AG08395 (cell line): ENCODE measurements at regions not wholly inside any gene's neighbourhood (a gene's known extent, or its start where the extent isn't known, plus 50 kb on each side); places are given as distances from the start of the nearest gene placed in this dataset.
A peak's percentile ranks its signal among the peaks of the same experiment; 100 is the strongest.
"Not testable (repeated sequence)": the region's sequence is repeated elsewhere in the genome, so short reads cannot be mapped to it uniquely, and the experiment has no call there.

Source experiments
- DNase-seq: peaks from one replicate; pipeline ENCODE4 v3.0.0; 2012; ENCODE audit warnings: mixed read lengths, low spot score

DNA sequence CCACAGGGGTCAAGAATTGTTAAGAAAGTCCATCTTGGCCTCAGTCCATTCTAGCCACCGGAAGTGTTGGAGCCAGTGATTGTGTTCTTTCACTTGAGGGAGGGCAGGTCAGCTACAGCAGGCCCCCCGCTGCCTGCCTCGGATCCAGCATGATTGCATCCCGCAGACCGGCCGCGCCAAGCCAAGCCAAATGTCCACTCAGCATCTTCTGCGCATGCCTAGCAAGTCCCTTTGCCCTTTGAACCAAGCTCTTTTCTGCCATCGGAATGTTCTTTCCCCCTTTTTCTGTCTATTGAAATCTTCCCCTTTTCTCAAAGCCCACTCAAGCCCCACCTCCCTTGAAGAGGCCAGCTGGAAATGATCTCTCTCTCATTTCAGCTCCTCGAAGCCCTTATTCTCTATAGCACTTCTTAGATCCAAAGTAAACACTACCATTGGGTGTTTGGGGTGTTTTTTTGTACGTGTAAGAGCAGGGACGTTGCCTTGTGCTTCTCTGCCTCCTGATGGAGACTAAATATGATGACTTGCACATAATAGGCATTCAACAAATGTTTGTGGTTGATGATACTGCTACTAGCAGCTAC is 147.8 kb upstream of the BCOR start:
- no peak for DNase-seq

DNA sequence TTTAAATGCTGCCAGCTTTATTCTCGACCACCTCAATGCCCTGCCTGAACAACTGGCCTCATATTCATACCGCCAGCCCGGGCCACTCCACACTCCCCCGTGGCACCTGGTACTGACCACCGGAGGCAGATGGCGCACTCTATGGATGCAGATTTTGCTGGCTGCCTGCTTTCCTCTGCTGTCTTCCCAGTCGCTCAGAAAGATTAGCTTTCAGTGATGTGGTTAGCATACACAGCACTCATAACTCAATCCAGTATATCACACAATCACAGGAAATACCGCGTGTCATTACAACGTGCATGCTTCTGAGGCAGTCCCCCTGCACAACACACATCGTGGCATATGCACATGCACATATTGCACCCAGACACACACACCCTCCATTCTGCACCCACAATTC is 147.2 kb upstream of the BCOR start:
- DNase-seq, result no peak

DNA sequence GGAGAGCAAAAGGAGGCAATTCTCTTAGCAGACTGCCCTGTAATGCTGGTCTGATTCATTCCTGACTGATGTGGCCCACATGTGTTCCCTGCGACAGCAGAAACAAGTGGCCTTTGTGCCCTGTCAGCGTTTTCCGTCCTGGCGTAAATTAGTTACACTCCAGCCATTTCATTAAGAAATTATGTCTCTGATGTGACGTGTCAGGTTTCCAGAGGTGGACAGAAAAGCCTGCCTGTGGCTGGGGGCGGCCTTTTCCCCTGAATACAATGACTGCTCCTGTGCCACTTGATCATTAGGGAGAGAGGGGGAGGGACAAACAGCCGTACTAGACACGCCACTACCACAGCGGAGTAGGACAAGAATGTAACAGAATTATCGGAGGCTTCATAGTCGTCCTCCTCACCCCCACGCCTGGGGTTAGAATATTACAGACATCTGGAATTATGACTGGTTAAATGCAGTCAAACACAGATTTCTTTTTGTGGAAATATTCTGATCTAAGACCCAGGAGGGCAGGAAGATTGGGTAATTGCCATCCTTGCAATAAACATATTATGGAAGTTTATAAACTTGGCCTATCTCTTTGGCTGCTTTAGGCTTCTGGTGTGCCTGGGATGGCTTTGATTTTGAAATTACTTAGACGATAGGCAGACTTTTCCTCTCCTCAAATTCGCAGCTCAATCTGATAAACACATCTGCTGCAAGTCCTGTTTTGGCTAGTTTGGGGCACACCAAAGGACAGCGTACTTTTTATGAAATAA is 146.2 kb upstream of the BCOR start:
- peak; percentile 20 for DNase-seq

DNA sequence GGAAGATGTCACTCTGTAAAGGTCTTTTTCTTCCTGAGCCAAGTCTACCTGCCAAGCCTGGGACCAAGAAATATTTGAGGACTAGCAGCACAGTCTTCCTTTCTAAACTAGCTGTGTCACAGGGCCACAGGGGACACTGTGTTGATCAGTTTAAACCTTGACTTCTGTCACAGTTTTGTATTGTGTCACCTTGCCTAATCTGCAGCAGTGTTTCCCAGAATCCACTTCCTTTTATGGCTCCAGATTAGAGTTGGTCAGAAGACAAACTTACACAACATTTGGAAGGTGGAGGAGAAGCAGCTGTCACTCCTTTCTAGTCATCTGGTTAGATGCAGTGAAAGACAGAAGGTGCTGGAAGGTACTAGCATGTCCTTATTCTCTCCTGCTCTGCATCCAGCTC is 143.1 kb upstream of the BCOR start:
- no peak for DNase-seq

DNA sequence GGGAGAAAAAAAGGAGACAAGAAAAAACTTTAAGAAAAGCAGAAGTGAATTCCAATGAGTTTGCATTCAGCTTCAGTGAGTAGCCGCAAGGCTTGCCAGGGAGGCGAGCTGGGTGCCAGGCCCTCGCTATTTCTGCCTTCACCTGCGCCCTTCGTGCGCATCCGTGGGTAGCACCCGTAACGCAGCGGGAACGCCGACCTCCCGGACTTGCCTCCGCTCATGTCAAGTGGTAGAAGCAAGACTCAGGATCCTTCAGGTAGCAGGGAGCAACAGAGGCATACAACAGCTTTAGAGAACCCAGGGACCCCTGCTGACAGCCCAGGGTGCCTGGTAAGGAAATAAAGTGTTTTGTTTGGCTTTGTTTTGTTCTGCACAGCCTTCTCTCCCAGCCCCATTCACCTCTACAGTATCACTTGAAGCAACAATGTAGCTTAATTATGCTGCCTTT is 140.0 kb upstream of the BCOR start:
- DNase-seq, result no peak

DNA sequence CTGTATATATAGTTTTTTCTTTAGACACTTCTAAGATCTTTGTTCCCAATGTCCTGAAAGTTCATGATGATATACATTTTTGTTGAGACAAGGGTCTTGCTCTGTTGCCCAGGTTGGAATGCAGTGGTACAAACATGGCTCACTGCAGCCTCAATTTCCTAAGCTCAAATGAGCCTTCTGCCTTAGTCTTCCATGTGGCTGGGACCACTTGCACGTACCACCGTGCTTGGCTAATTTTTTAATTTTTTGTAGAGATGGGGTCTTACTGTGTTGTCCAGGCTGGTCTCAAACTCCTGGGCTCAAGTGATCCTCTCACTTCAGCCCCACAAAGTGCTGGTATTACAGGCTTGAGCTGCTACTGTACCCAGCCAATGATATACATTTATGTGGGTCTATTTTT is 132.9 kb upstream of the BCOR start:
- DNase-seq, result no peak

DNA sequence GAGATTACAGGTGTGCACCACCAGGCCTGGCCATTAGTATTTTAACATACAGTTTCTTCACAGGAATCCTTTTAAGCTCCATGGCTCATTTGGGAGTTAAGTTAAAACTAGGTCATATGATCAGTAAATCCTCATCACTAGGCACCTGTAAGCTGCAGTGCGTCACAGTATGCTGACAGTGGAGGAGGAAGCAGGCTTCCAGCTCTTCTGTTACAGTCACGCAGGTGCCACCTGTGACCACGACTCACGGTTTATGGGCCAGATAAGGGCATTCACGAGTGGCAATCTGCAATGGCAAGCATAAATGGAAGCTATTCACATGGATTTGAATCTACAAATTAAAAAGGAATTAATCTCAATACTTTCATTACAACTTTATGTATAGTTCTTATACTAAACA is 129.4 kb upstream of the BCOR start:
- no peak for DNase-seq

DNA sequence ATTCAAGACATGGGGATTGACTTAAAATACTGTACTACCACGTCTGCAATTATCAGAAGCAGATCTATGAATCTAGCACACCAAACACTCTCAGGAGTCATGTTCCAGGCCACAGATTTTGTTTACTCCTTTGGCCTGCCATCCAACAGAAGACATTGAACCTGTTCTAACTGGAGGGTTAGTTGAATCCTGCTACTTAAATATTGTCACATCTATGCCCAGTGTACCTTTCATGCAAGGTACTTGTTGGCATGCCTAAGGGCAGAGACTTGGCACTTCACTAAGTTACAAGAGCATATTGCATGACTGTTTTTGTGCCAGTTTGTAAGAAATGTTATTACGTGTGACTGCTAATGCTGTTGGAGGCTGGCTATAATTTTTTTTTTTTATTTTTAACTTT is 126.9 kb upstream of the BCOR start:
- DNase-seq, result no peak

DNA sequence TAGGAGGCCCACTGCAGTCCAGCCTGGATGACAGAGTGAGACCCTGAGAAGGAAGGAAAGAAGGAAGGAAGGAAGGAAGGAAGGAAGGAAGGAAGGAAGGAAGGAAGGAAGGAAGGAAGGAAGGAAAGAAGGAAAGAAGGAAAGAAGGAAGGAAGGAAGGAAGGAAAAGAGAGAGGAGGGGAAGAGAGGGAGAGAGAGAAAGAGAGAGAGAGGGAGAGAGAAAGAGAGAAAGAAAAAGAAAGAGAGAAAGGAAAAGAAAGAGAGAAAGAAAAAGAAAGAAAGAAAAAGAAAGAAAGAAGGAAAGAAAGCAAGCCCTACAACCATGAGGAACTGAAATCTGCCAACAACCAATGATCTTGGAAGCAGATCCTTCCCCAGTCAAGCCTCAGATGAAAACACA is 124.9 kb upstream of the BCOR start:
- not testable (repeated sequence) for DNase-seq

DNA sequence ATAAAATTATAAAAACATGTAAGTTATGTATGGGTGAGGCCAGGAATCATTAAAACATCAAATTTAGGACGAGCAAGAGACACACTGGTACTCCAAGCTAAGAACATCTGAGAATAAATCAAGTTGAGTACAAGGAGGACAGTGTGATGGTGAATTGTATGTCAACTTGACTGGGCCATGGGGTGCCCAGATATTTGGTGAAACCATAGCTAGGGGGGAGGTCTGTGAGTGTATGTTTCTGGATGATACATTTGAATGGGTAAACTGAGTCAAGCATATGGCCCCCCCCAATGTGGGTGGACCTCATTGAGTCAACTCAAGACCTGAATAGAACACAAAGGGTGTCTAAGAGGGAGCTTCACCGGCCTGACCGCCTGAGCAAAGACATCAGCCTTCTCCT is 115.3 kb upstream of the BCOR start:
- DNase-seq, result no peak

DNA sequence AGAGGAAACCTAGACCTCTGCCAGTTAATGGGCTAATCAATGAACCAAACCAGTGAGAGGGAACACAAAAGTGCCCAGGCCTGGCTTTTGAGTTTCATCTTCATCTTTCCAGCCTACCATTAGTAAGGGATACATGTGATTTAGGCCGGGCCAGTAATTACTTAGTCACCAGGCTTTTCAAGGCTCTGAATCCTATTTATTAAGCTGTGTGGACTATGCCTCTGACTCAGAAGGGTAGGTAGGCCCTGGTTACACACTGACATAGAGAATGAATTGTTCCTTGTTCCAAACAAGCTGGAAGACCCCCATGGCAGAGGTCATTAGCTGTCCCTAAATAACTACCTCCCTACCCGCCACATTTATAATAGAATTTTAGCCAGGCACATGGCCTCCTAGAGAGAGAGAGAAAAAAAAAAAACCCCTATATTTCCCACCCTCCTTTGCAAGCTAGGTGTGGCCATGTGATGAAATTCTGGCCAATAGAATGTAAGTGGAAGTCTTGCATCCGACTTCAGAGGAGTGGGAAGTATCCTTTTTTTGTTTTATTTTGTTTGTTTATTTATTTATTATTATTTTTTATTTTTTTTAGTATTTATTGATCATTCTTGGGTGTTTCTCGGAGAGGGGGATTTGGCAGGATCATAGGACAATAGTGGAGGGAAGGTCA is 112.3 kb upstream of the BCOR start:
- peak; percentile 37 for DNase-seq

DNA sequence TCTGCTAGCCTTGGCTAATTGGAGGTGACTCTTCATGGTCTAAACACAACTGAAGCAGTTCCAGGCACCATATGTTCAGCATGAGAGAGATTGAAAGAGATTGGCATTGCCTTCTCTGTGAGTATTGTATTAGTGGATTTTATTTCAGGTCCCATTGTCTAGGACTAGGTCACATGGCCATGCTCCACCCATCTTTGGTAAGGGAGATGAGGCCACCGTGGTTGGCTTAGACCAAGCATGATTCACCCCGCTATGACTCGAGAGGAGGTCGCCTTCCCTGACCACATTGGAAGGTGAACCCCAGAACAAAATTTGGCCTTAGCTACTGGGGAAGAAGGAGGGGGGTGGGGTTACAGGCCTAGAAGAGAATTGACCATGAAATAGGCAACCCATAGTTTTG is 109.9 kb upstream of the BCOR start:
- peak; percentile 34 for DNase-seq

DNA sequence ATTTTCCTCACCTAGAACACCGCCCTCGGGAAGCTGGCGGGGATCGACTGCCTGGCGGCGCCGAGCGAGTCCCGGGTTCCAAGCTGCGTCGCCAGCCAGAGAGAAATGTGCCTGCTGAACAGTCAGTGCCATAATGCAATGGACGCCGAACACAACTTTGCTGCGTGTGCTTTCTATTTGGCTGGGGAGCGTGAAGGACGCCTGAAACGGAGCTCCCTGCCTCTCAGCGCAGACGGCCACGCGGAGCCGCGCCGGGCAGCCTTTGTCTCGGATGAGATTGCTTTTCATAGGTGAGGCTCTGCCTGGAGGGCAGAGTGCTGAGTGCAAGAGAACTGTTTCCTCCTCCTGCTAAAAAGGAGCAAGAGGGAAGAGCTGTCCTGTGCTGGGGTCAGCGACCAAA is 107.7 kb upstream of the BCOR start:
- no peak for DNase-seq

DNA sequence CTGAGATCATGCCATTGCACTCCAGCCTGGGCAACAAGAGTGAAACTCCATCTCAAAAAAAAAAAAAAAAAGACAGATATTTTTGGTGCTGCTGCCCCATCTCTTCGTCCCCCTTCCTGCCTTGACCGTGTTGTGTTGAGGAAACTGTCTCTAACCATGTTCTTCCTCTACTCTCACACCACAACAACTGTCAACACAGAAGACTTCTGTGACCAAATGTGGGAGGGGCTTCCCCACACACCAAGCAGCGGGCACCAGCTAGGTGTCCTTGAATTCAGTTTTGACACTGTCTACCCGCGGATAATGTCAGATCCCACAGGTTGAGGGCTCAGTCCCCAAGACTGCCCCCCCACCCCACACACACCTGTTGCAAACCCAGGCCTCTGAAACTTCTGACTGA is 104.7 kb upstream of the BCOR start:
- DNase-seq, result no peak

DNA sequence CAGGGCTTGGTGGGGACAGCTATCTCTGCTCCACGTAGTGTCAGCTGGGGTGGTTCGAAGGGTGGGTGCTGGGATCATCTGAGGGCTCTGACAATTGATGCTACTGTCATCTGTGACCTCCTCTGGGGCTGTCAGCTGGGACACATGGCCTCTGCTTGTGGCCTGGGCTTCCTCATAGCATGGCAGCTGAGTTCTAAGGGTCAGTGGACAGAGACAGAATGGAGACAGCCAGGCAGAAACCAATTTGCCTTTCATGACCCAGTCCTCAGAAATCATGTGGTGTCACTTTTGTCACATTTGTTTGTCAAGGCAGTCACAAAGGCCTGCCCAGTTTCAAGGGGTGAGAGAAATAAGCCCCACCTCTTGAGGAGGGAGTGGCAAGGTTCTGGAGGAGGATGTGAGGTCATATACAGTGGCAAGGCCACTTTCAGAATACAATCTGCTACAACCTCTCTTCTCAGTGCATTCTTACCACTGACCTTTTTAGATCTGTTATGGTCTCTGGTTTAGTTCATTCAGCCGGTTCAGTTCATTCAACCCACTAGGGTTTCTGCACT is 103.6 kb upstream of the BCOR start:
- DNase-seq, result no peak

DNA sequence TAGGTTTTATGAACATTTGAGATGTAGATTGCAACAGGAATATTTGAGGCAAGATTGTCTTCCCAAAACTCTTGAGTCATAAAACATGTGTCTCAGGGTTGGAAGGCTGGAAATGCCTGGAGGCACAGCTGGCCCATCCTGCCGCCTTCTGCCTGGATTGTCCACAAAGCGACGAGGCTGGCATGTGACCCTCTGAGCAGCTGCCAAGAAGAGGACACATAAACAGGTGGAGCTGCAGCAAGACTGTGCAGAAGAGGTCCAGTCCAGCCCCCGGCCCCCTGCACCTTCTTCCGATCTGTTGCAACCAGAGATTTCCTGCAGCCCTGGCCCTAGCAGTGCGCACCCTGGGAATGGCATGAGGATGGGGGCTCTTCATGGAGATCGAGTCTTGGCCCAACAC is 101.9 kb upstream of the BCOR start:
- DNase-seq, result peak; percentile 30

DNA sequence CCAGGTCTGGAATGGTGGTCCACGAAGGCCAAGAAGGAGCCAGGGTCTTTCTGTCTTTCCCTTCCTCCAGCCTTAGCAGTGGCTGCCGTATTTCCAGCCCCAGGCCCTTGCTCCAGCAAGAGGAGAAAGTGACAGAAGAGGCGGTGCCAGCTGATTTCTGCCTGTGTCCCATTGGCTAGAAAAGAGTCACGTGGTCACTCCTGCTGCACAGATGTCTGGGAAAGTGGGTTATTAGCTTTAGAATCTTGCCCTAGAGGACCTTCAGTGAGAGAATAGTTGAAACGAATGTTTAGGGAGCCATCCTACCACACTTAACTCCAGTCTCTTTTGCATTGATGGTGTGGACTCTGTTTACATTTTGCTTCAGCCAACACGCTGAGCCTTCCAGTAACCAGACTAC is 99.3 kb upstream of the BCOR start:
- no peak for DNase-seq

DNA sequence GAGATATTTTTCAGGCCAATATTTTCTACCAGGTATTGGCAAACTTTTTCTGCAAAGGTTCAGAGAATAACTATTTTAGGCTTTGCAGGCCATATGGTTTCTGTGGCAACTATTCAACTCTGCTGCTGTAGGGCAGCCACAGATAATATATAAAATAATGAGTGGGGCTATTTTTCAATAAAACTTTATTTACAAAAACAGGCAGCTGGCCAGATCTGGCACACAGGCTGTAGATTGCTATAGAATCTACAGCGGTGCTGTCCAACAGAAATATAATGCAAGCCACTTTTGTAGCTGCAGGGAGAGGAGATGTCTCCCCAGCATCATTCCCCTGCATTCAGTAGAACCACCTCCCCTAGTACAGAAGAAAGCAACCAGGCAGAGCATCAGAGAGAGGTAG is 97.6 kb upstream of the BCOR start:
- no peak for DNase-seq

DNA sequence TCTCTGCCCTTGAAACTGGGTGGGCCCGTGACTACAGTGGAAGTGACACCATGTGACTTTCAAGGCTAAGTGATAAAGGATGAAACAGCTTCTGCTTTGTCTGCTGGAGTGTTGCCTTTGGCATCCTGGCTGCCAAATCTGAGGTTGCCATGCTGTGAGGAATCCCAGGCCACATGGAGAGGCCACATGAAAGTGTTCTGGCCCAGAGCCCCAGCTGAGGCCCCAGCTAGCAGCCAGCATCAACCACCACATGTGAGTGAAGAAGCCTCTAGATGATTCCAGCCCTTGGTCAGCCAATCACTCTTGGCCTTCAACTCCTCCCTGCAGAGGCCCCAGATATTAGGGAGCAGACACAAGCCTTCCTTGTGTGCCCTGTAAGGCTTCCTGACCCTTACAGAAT is 94.4 kb upstream of the BCOR start:
- DNase-seq, result no peak

DNA sequence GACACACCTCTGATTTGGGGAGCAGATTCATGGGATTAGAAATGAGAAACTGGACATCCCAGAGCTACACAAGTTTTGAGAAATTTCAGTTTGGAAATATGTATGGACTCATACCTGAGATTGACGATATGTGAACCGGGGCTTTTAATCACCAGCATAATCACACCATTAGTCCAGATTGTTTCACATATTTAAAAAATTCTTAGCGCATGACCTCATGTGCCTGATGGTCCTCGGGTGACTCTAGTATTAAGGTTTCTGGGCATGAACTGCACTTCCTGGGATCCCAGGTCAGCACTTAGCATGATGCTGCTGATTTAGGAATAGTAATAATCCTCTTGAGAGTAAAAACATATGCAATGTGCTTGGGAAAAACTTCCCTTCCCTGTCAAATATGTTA is 91.9 kb upstream of the BCOR start:
- DNase-seq, result no peak

DNA sequence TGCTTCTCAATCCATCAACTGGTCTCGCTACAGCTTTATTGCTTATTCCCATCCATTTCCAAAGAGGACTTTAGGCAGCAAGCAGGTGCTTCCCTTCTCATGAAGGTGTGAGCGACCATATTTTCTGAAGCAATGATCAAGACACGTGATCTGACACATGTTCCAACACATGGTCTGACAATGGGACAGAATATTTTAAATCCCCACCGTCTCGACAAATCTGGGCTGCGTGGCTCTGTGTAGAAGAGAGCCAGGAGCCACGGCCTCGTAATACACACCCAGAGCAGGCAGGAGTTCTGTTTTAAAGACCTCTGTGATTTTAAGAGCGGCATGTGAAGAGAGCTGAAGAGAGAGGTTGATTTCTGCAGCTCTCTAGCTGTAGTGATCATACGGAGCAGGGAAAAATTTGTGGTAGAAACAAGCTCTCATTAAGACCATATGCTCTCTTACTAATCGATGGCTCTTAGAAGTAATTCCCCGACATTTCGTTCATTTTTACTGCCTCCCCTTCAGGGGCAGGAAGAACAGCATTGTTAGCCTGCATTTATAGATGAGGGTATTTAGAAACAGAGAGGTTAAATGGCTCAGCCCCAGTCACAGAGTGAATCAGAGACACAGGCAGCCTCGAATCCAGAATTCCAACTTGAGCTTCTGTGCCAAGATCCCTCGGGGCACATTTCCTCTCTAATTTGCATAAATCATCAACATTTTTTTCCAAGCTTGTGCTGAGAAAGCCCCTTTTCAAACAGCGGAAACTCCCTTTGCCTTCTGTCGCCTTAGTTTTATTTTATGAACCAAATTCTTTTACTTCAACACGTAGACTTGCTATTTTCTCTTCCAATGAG is 91.0 kb upstream of the BCOR start:
- DNase-seq, result peak; percentile 39

DNA sequence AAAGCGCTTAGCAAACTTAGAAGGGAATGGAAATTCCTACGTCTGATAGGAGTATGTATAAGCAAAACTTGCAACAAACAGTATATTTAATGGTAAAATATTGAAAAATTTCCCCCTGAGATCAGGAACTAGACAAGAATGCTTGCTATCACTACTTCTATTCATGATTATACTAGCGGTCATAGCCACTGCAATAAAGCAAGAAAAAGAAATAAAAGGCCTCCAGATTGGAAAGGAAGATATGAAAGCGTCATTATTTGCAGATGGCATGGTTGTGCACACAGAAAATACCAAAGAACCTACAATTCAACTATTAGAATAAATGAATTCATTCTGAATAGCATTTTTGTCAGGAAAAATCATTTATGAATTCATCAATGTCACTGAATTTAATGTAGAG is 87.2 kb upstream of the BCOR start:
- DNase-seq, result no peak
